PFSK-1 (cell line): ENCODE measurements at regions not wholly inside any gene's neighbourhood (a gene's known extent, or its start where the extent isn't known, plus 50 kb on each side); places are given as distances from the start of the nearest gene placed in this dataset.

Experiments used
- FOXP2 ChIP-seq: optimal IDR thresholded peaks from 2 replicates; pipeline ENCODE3; 2011; ENCODE audit warnings: borderline replicate concordance, control low read depth, inconsistent platforms; ENCODE audit not compliant: insufficient read depth; ENCODE audit errors: extremely low read length, extremely low read depth
- POLR2AphosphoS5 ChIP-seq: IDR thresholded peaks from 2 replicates; pipeline ENCODE4 v1.6.1; 2012; ENCODE audit warnings: low read depth, mild to moderate bottlenecking, control low read depth, low read length, moderate library complexity
- SIN3A ChIP-seq: IDR thresholded peaks from 2 replicates; pipeline ENCODE4 v1.6.1; 2012; ENCODE audit warnings: mild to moderate bottlenecking, low read length, moderate library complexity, borderline replicate concordance; ENCODE audit not compliant: insufficient read depth
- TAF1 ChIP-seq: IDR thresholded peaks from 2 replicates; pipeline ENCODE4 v1.6.1; 2012; ENCODE audit warnings: low read length, control low read depth, borderline replicate concordance; ENCODE audit not compliant: insufficient read depth
- TF ChIP-seq, protein P1 (sequence below), 2 experiments: IDR thresholded peaks; 2 replicates each; pipeline versions ENCODE4 v1.6.1 to v1.8.0; 2011 to 2012; ENCODE audit warnings: low read depth in 2 of 2, low read length in 2 of 2, control low read depth in 1 of 2, inconsistent platforms in 1 of 2, mild to moderate bottlenecking in 1 of 2, moderate library complexity in 1 of 2; ENCODE audit not compliant: insufficient read depth in 1 of 2

DNA sequence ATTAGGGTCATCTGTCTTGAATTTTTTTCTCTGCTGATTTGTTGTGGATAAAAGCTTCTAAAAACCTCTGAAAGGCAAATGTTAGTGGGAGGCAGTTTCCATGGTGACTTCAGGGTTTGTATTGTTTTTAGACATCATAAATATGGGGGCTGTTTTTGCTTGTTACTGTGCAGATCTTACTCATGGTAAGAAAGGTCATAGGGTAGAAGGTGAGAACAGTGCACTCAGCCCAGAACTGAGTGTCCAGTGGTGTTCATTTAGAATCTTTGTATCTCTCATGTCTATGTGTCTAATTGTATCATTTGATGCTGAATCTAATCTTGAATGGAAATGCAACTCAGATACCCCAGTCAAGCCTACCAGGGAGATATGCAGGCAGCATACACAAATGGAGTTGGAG lies 609.8 kb downstream of the ZNF674 start:
- TF ChIP-seq, protein P1, sequence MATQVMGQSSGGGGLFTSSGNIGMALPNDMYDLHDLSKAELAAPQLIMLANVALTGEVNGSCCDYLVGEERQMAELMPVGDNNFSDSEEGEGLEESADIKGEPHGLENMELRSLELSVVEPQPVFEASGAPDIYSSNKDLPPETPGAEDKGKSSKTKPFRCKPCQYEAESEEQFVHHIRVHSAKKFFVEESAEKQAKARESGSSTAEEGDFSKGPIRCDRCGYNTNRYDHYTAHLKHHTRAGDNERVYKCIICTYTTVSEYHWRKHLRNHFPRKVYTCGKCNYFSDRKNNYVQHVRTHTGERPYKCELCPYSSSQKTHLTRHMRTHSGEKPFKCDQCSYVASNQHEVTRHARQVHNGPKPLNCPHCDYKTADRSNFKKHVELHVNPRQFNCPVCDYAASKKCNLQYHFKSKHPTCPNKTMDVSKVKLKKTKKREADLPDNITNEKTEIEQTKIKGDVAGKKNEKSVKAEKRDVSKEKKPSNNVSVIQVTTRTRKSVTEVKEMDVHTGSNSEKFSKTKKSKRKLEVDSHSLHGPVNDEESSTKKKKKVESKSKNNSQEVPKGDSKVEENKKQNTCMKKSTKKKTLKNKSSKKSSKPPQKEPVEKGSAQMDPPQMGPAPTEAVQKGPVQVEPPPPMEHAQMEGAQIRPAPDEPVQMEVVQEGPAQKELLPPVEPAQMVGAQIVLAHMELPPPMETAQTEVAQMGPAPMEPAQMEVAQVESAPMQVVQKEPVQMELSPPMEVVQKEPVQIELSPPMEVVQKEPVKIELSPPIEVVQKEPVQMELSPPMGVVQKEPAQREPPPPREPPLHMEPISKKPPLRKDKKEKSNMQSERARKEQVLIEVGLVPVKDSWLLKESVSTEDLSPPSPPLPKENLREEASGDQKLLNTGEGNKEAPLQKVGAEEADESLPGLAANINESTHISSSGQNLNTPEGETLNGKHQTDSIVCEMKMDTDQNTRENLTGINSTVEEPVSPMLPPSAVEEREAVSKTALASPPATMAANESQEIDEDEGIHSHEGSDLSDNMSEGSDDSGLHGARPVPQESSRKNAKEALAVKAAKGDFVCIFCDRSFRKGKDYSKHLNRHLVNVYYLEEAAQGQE (IDR thresholded peaks at IDR 0.05; ENCODE audit: insufficient read depth in 1 of 2, low read depth in 2 of 2, low read length in 2 of 2): no peak
- TF ChIP-seq POLR2AphosphoS5 (no peak), TAF1 (no peak), SIN3A (no peak), FOXP2 (no peak)

DNA sequence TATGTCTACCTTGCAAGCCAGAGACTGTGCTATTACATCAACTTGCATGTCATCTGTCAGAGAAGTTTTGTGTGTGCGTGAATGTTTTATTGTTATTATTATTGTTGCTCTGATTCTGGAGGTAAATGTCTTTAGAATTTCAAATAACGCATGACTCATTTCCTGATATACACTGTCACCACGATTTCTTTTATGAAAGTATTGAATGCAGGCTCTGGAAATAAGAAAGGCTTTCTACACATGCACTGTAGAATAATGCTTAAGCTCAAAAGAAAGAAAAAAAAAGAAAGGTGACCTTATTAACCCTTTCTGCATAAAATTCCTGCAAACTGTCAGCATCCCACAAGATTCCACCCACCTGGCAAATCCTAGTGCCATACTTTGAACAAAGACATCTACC lies 632.9 kb downstream of the ZNF674 start:
- TF ChIP-seq SIN3A (no peak), FOXP2 (no peak), TAF1 (no peak), POLR2AphosphoS5 (no peak)
- TF ChIP-seq, protein P1 (IDR thresholded peaks at IDR 0.05; ENCODE audit: insufficient read depth in 1 of 2, low read depth in 2 of 2, low read length in 2 of 2): no peak

DNA sequence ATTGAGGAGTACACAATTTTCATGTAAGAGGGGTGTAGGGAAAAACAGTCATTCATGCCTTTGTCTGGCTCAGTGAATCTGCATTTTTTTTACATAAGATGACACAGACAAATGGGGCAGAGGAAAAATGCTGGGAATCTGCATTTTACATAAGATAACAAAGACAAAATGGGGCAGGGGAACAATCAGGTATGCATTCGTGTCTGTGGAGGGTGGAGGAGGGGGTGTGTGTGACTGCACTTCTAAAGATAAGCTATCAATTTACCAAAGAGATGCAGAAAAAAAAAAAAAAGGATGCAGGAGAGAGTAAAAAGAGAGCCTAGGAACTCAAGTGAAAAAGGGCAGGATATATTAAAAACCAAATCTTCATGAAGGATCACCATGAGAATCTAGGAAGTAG lies 637.4 kb downstream of the ZNF674 start:
- TF ChIP-seq FOXP2 (no peak), TAF1 (no peak), POLR2AphosphoS5 (no peak), SIN3A (no peak)
- TF ChIP-seq, protein P1 (IDR thresholded peaks at IDR 0.05; ENCODE audit: insufficient read depth in 1 of 2, low read depth in 2 of 2, low read length in 2 of 2): no peak

DNA sequence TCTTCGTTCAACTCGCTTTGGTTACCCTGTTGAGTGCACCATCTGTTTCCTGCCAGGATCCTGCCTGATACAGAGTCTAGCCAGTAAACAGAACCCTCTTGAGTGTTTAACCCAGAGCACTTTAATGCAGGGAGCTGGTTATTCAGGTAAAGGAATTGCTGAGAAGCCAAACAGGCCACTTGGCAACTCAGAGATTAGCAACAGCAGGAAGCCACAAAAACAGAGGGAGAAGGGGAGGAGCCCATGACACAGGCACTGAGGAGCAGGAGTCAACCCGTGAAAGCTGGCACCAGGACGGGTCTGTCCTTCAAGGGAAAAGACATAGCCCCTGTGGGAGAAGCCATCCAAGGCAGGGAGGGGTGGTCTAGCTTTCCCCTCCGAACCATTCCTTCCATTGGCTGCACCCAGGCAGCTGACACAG lies 641.4 kb downstream of the ZNF674 start:
- TF ChIP-seq FOXP2: no peak
- TF ChIP-seq, protein P1 (IDR thresholded peaks at IDR 0.05; ENCODE audit: insufficient read depth in 1 of 2, low read depth in 2 of 2, low read length in 2 of 2): no peak
- TF ChIP-seq POLR2AphosphoS5: no peak
- no peak for TF ChIP-seq SIN3A
- TF ChIP-seq TAF1: no peak

DNA sequence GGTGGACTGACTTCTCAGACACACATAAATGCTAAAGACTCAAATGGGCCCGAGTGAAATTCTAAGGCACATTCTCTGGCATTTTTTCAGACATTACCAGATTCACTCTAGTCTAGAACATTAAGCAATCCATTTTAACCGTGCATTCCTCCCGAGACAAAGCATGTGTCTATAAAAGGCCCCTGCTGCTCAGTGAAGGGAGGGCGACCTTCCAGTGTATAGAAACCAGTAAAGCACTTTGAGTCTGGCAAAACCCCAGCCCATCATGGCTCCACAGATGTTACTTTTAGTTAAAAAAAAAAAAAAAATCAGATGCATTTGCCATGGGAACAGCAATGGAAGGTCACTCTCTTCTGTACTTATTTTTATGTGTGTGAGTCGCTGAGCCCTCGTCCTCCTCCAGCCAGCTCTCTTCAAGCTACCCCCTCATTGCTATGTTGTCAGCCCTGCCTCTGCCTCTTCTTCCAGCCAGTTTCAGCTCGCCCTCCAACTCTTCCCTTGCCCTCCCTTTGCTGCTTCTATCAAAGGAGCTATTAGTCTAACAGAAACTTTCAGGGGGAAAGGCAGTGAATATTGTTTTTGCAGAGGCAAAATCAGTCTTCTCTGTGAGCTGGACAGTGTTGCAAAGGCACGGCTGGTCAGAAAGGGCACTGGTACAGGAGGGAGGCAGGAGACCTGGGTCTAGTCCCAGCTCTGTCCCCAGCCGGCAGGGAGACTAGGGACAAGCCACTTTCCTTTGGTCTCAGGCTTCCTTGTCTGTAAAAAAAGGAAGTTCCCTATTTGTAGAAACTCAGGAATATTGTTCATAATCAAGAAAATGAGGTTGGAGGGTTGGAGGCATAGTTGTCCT lies 644.2 kb downstream of the ZNF674 start:
- TF ChIP-seq POLR2AphosphoS5 (no peak), FOXP2 (no peak), SIN3A (no peak), TAF1 (no peak)
- TF ChIP-seq, protein P1 (IDR thresholded peaks at IDR 0.05; ENCODE audit: insufficient read depth in 1 of 2, low read depth in 2 of 2, low read length in 2 of 2): no peak
